ENCODE measurements at regions not wholly inside any gene's neighbourhood (a gene's known extent, or its start where the extent isn't known, plus 50 kb on each side); places are given as distances from the start of the nearest gene placed in this dataset.

- no peaks in the 10 kb centered on the region for H3K27me3 ChIP-seq (ENCODE audit: insufficient read depth)
- DNase-seq (ENCODE audit: low spot score) (no peak), ATAC-seq (no peak)
- H3K4me3 Mint-ChIP-seq: no peak overlapping the region
- no peaks in the 10 kb centered on the region for H3F3A ChIP-seq (replicated peaks; ENCODE audit: low read depth)
- H3K36me3 ChIP-seq (ENCODE audit: insufficient read depth): no peaks in the 10 kb centered on the region
- no peaks in the 10 kb centered on the region for H4K20me1 ChIP-seq (replicated peaks; ENCODE audit: insufficient read depth)
- no peaks in the 10 kb centered on the region for H3K9me3 Mint-ChIP-seq
- H3K27ac Mint-ChIP-seq: no peak overlapping the region
- H3K4me1 ChIP-seq (ENCODE audit: insufficient read depth): no peaks in the 10 kb centered on the region
- H3K4me1 Mint-ChIP-seq: peaks cover 5% of the 10 kb centered on the region; the same call in 1 of the 3 replicates
- H3K27ac ChIP-seq (ENCODE audit: low read depth): no peak overlapping the region
- H3K27me3 Mint-ChIP-seq (ENCODE audit: insufficient read depth, low read depth, poor library complexity): no peaks in the 10 kb centered on the region
- H3K9me2 ChIP-seq (ENCODE audit: insufficient read depth): peaks cover 3% of the 10 kb centered on the region; the same call in 1 of the 2 replicates
- H3K79me2 ChIP-seq (replicated peaks; ENCODE audit: insufficient read depth): no peaks in the 10 kb centered on the region
- TF ChIP-seq CTCF (conservative IDR thresholded peaks at IDR 0.05; ENCODE audit: low read depth in 2 of 2): no peak
- no peak for TF ChIP-seq ZNF331 (CRISPR knock-in tag; IDR thresholded peaks at IDR 0.05; ENCODE audit: low read depth)
- TF ChIP-seq STAT1 (IDR thresholded peaks at IDR 0.05; ENCODE audit: unreplicated experiment): no peak
- no peak for TF ChIP-seq EZH2phosphoT487 (IDR thresholded peaks at IDR 0.05; ENCODE audit: unreplicated experiment)
- TF ChIP-seq ETS1 (IDR thresholded peaks at IDR 0.05): no peak
- TF ChIP-seq CREB1 (CRISPR knock-in tag; IDR thresholded peaks at IDR 0.05; ENCODE audit: low read depth): no peak
- H3K36me3 Mint-ChIP-seq (ENCODE audit: low read depth): no peaks in the 10 kb centered on the region
- no peak overlapping the region for H2AFZ ChIP-seq
- H3K4me3 ChIP-seq: no peak overlapping the region
- H3K4me2 ChIP-seq: no peak overlapping the region
Measured at GRCh38 chr2:18395555-18395954, 164.9 kb downstream of the RDH14 start.

- DNase-seq (ENCODE audit: low spot score) (peak; percentile 88), ATAC-seq (peak; percentile 95)
- H3K9me3 Mint-ChIP-seq: no peaks in the 10 kb centered on the region
- H3K4me2 ChIP-seq: no peak overlapping the region
- no peaks in the 10 kb centered on the region for H3K79me2 ChIP-seq (replicated peaks; ENCODE audit: insufficient read depth)
- H4K20me1 ChIP-seq (replicated peaks; ENCODE audit: insufficient read depth): no peaks in the 10 kb centered on the region
- H3K9me2 ChIP-seq (ENCODE audit: insufficient read depth): no peaks in the 10 kb centered on the region
- peaks cover 6% of the 10 kb centered on the region for H3K27me3 Mint-ChIP-seq (ENCODE audit: insufficient read depth, low read depth, poor library complexity)
- no peaks in the 10 kb centered on the region for H3K36me3 Mint-ChIP-seq (ENCODE audit: low read depth)
- no peaks in the 10 kb centered on the region for H3F3A ChIP-seq (replicated peaks; ENCODE audit: low read depth)
- no peaks in the 10 kb centered on the region for H3K4me1 Mint-ChIP-seq
- H3K4me1 ChIP-seq (ENCODE audit: insufficient read depth): no peaks in the 10 kb centered on the region
- H3K27ac ChIP-seq (ENCODE audit: low read depth): no peak overlapping the region
- peak overlapping the region; percentile 43; the same call in 1 of the 2 replicates for H2AFZ ChIP-seq
- H3K27me3 ChIP-seq (ENCODE audit: insufficient read depth): no peaks in the 10 kb centered on the region
- peak overlapping the region; percentile 34; the same call in 1 of the 3 replicates for H3K4me3 Mint-ChIP-seq
- H3K27ac Mint-ChIP-seq: peak overlapping the region; percentile 71; the same call in 1 of the 2 replicates
- H3K36me3 ChIP-seq (ENCODE audit: insufficient read depth): no peaks in the 10 kb centered on the region
- no peak overlapping the region for H3K4me3 ChIP-seq
- TF ChIP-seq REST (IDR thresholded peaks at IDR 0.05; ENCODE audit: unreplicated experiment) (no peak), ZNF331 (CRISPR knock-in tag; IDR thresholded peaks at IDR 0.05; ENCODE audit: low read depth) (no peak), EZH2 (IDR thresholded peaks at IDR 0.05; ENCODE audit: low read depth, unreplicated experiment) (no peak)
Measured at GRCh38 chr2:18387441-18388206, 172.8 kb downstream of the RDH14 start.
